Duodenal mucosa (tissue), 2 donors: ENCODE measurements at regions not wholly inside any gene's neighbourhood (a gene's known extent, or its start where the extent isn't known, plus 50 kb on each side); places are given as distances from the start of the nearest gene placed in this dataset.

Experiments used
- H3K27ac ChIP-seq: one replicate; pipeline ENCODE4 v1.7.0; 2013; ENCODE audit warnings: low read depth, low read length
- H3K27me3 ChIP-seq, 2 donors: one replicate each; pipeline ENCODE4 v1.7.0; 2013; ENCODE audit warnings: low read length in 2 of 2, control low read depth in 1 of 2; ENCODE audit not compliant: insufficient read depth in 2 of 2, control insufficient read depth in 1 of 2
- H3K36me3 ChIP-seq, 2 donors: one replicate each; pipeline ENCODE4 v1.7.0; 2013; ENCODE audit warnings: low read length in 2 of 2, control low read depth in 1 of 2; ENCODE audit not compliant: insufficient read depth in 2 of 2, control insufficient read depth in 1 of 2
- H3K4me1 ChIP-seq, 2 donors: one replicate each; pipeline ENCODE4 v1.7.0; 2013; ENCODE audit warnings: low read length in 2 of 2, control low read depth in 1 of 2; ENCODE audit not compliant: insufficient read depth in 2 of 2, control insufficient read depth in 1 of 2
- H3K4me3 ChIP-seq, 2 donors: one replicate each; pipeline ENCODE4 v1.7.0; 2013; ENCODE audit warnings: low read length in 2 of 2, low read depth in 1 of 2
- H3K9ac ChIP-seq, 2 donors: one replicate each; pipeline ENCODE4 v1.7.0; 2013; ENCODE audit warnings: low read length in 2 of 2, low read depth in 1 of 2
- H3K9me3 ChIP-seq, 2 donors: one replicate each; pipeline ENCODE4 v1.7.0; 2013; ENCODE audit warnings: low read length in 2 of 2, control low read depth in 1 of 2; ENCODE audit not compliant: control insufficient read depth in 1 of 2

- no peaks in the 10 kb centered on the region for H3K9me3 ChIP-seq
- no peak overlapping the region for H3K27ac ChIP-seq
- H3K36me3 ChIP-seq = no peaks in the 10 kb centered on the region
- H3K4me3 ChIP-seq = no peak overlapping the region
- H3K27me3 ChIP-seq = peaks cover 0 to 6% of the 10 kb centered on the region in 2 donors
- H3K9ac ChIP-seq = no peak overlapping the region
- no peaks in the 10 kb centered on the region for H3K4me1 ChIP-seq
These were observed 148.3 kb upstream of the SLC24A2 start for GRCh38 chr9:19937121-19937520.

- no peak overlapping the region for H3K4me3 ChIP-seq
- no peak overlapping the region for H3K9ac ChIP-seq
- no peak overlapping the region for H3K27ac ChIP-seq
- H3K4me1 ChIP-seq = no peaks in the 10 kb centered on the region
- H3K36me3 ChIP-seq = no peaks in the 10 kb centered on the region
- H3K27me3 ChIP-seq = peaks cover 0 to 6% of the 10 kb centered on the region in 2 donors
- H3K9me3 ChIP-seq = no peaks in the 10 kb centered on the region
These were observed 147.8 kb upstream of the SLC24A2 start for GRCh38 chr9:19936598-19936997.

- Histone ChIP-seq H3K36me3 (no peaks in the 10 kb centered on the region), H3K4me3 (no peak overlapping the region)
These were observed 146.6 kb upstream of the SLC24A2 start for GRCh38 chr9:19935422-19935821.

GRCh38 chr9:19934301-19934871 is 145.5 kb upstream of the SLC24A2 start:
- Histone ChIP-seq H3K9me3 (no peaks in the 10 kb centered on the region), H3K4me3 (peak overlapping the region; percentile 59 to 76), H3K36me3 (no peaks in the 10 kb centered on the region), H3K4me1 (no peaks in the 10 kb centered on the region), H3K27me3 (peaks cover 0 to 6% of the 10 kb centered on the region in 2 donors), H3K27ac (no peak overlapping the region), H3K9ac (no peak overlapping the region)

More at GRCh38 chr9:19935422-19935821, 146.6 kb upstream of the SLC24A2 start:
- H3K9me3 ChIP-seq = no peaks in the 10 kb centered on the region
- H3K4me1 ChIP-seq = no peaks in the 10 kb centered on the region
- H3K27me3 ChIP-seq = peaks cover 0 to 6% of the 10 kb centered on the region in 2 donors
- H3K27ac ChIP-seq = no peak overlapping the region
- H3K9ac ChIP-seq = no peak overlapping the region

- no peak overlapping the region for H3K27ac ChIP-seq
- H3K4me3 ChIP-seq = no peak overlapping the region
- peaks cover 0 to 11% of the 10 kb centered on the region in 2 donors for H3K27me3 ChIP-seq
- no peak overlapping the region for H3K9ac ChIP-seq
- H3K9me3 ChIP-seq = no peaks in the 10 kb centered on the region
- no peaks in the 10 kb centered on the region for H3K4me1 ChIP-seq
- H3K36me3 ChIP-seq = no peaks in the 10 kb centered on the region
These were observed 142.5 kb upstream of the SLC24A2 start for GRCh38 chr9:19931098-19931890.

- Histone ChIP-seq H3K27me3 (peaks cover 0 to 5% of the 10 kb centered on the region in 2 donors), H3K9me3 (no peaks in the 10 kb centered on the region)
These were observed 138.7 kb upstream of the SLC24A2 start for GRCh38 chr9:19927560-19927959.

DNA sequence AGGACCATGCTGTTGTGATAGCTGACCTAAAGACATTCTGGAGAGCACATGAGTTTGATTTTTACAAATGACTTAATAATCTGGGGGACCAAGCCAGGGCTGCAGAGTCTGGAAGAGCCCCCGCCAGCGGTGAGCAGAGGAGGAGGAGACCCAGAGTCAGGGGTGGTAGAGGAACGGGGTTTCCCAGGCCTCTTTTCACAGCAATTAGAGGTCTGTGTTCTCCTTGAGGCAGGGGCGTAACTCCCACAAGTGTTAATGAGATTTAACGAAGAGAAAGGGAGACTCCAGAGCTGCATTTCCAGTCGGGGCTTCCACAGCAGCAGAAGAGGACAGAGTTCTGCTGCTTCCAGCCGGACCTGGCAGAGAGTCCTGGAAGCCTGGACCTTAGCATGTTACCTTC is 137.9 kb upstream of the SLC24A2 start:
- Histone ChIP-seq H3K9ac (no peak overlapping the region), H3K36me3 (no peaks in the 10 kb centered on the region), H3K27ac (no peak overlapping the region), H3K4me1 (no peaks in the 10 kb centered on the region), H3K9me3 (no peaks in the 10 kb centered on the region), H3K4me3 (no peak overlapping the region), H3K27me3 (peaks cover 0 to 5% of the 10 kb centered on the region in 2 donors)

More at GRCh38 chr9:19927560-19927959, 138.7 kb upstream of the SLC24A2 start:
- Histone ChIP-seq H3K9ac (no peak overlapping the region), H3K36me3 (no peaks in the 10 kb centered on the region), H3K4me1 (no peaks in the 10 kb centered on the region), H3K27ac (no peak overlapping the region), H3K4me3 (no peak overlapping the region)

- no peaks in the 10 kb centered on the region for H3K9me3 ChIP-seq
- no peaks in the 10 kb centered on the region for H3K36me3 ChIP-seq
- peak overlapping the region; percentile 60 to 63 for H3K4me3 ChIP-seq
- H3K4me1 ChIP-seq = no peaks in the 10 kb centered on the region
- H3K9ac ChIP-seq = no peak overlapping the region
- no peak overlapping the region for H3K27ac ChIP-seq
- peaks cover 0 to 5% of the 10 kb centered on the region in 2 donors for H3K27me3 ChIP-seq
These were observed 137.1 kb upstream of the SLC24A2 start for GRCh38 chr9:19925674-19926503.

GRCh38 chr9:19924080-19924479 is 135.2 kb upstream of the SLC24A2 start:
- Histone ChIP-seq H3K27ac (no peak overlapping the region), H3K27me3 (peaks cover 5% of the 10 kb centered on the region in 2 donors), H3K4me1 (no peaks in the 10 kb centered on the region), H3K9me3 (no peaks in the 10 kb centered on the region), H3K36me3 (no peaks in the 10 kb centered on the region), H3K4me3 (no peak overlapping the region), H3K9ac (no peak overlapping the region)
